CD4-positive, alpha-beta T cell treated with Interleukin-17A for 1 hour (primary cell): ENCODE measurements at regions not wholly inside any gene's neighbourhood (a gene's known extent, or its start where the extent isn't known, plus 50 kb on each side); places are given as distances from the start of the nearest gene placed in this dataset.

Experiments used
- DNase-seq: peaks from one replicate; pipeline ENCODE4 v3.0.0-alpha.2; 2020

- no peak for DNase-seq
These were observed 433.9 kb downstream of the KCNJ2 start for GRCh38 chr17:70603226-70603625.

- no peak for DNase-seq
These were observed 435.5 kb downstream of the KCNJ2 start for GRCh38 chr17:70604854-70605253.

GRCh38 chr17:70606086-70606485 lies 436.8 kb downstream of the KCNJ2 start:
- DNase-seq: no peak

- no peak for DNase-seq
These were observed 438.9 kb downstream of the KCNJ2 start for GRCh38 chr17:70608193-70608592.

- DNase-seq: no peak
These were observed 439.6 kb downstream of the KCNJ2 start for GRCh38 chr17:70608957-70609356.

- no peak for DNase-seq
These were observed 440.2 kb downstream of the KCNJ2 start for GRCh38 chr17:70609566-70609965.

GRCh38 chr17:70610161-70610560 lies 440.8 kb downstream of the KCNJ2 start:
- DNase-seq: no peak

GRCh38 chr17:70613681-70614080 lies 444.3 kb downstream of the KCNJ2 start:
- DNase-seq: no peak

GRCh38 chr17:70615831-70616230 lies 446.5 kb downstream of the KCNJ2 start:
- DNase-seq: no peak

- no peak for DNase-seq
These were observed 449.3 kb downstream of the KCNJ2 start for GRCh38 chr17:70618641-70619040.

GRCh38 chr17:70621566-70621965 lies 452.2 kb downstream of the KCNJ2 start:
- DNase-seq: no peak

GRCh38 chr17:70622368-70623260 lies 453.3 kb downstream of the KCNJ2 start:
- no peak for DNase-seq

- no peak for DNase-seq
These were observed 454.9 kb downstream of the KCNJ2 start for GRCh38 chr17:70624211-70624610.

- DNase-seq: no peak
These were observed 460.6 kb downstream of the KCNJ2 start for GRCh38 chr17:70629902-70630301.

GRCh38 chr17:70636517-70637133 lies 467.3 kb downstream of the KCNJ2 start:
- peak; percentile 16 for DNase-seq

- no peak for DNase-seq
These were observed 472.7 kb downstream of the KCNJ2 start for GRCh38 chr17:70642059-70642458.

- no peak for DNase-seq
These were observed 474.8 kb downstream of the KCNJ2 start for GRCh38 chr17:70644096-70644495.

- no peak for DNase-seq
These were observed 477.3 kb downstream of the KCNJ2 start for GRCh38 chr17:70646673-70647072.

GRCh38 chr17:70648166-70648565 lies 478.8 kb downstream of the KCNJ2 start:
- no peak for DNase-seq

- no peak for DNase-seq
These were observed 484.5 kb downstream of the KCNJ2 start for GRCh38 chr17:70653850-70654249.

- DNase-seq: no peak
These were observed 485.4 kb downstream of the KCNJ2 start for GRCh38 chr17:70654706-70655105.

- DNase-seq: no peak
These were observed 486.0 kb downstream of the KCNJ2 start for GRCh38 chr17:70655176-70655958.

- DNase-seq: no peak
These were observed 489.0 kb downstream of the KCNJ2 start for GRCh38 chr17:70658317-70658716.

- no peak for DNase-seq
These were observed 489.5 kb downstream of the KCNJ2 start for GRCh38 chr17:70658840-70659239.
